HG02938 (cell line): ENCODE measurements at regions not wholly inside any gene's neighbourhood (a gene's known extent, or its start where the extent isn't known, plus 50 kb on each side); places are given as distances from the start of the nearest gene placed in this dataset.
"Not testable (repeated sequence)": the region's sequence is repeated elsewhere in the genome, so short reads cannot be mapped to it uniquely, and the experiment has no call there.

ENCODE experiments used
- ATAC-seq: cut with Tn5 transposase; IDR thresholded peaks from one replicate; pipeline ENCODE4 v1.9.1; 2021; ENCODE audit warnings: mild to moderate bottlenecking, moderate library complexity; ENCODE audit not compliant: unreplicated experiment

DNA sequence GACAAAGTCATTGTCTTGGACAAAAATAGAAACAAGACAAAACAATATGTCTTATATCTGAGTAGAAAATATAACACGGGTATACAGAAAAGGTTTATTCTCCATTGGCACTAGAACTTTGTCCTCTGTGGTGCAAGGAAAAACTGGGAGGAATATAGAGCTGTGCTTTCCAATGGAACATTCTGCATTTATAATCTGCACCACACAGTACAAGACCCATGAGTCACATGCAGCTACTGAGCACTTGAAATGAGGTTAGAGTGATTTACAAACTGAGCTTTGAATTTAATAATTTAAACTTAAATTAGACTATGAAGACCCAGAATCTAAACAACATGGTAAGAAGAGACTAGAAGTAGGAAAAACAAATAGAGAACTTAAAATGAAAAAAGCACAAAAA lies 86.1 kb downstream of the RAP2A start:
- no peak for ATAC-seq

GRCh38 chr13:97520866-97521265 lies 86.9 kb downstream of the RAP2A start:
- ATAC-seq: no peak

GRCh38 chr13:97521726-97522125 lies 87.8 kb downstream of the RAP2A start:
- ATAC-seq: no peak

DNA sequence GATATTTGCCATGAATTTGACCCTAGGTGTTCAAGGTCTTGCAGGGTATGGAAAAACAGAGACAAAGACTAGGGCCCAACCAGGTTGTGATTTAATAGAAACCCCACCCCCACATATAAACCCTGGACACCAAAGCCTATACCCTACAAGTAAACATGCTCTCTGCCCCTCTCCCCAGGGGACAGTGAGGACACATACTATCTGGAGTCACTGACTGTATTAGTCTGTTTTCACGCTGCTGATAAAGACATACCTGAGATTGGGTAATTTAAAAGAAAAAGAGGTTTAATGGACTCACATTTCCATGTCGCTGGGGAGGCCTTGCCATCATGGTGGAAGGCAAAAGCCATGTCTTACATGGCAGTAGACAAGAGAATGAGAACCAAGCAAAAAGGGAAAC lies 88.3 kb downstream of the RAP2A start:
- no peak for ATAC-seq

DNA sequence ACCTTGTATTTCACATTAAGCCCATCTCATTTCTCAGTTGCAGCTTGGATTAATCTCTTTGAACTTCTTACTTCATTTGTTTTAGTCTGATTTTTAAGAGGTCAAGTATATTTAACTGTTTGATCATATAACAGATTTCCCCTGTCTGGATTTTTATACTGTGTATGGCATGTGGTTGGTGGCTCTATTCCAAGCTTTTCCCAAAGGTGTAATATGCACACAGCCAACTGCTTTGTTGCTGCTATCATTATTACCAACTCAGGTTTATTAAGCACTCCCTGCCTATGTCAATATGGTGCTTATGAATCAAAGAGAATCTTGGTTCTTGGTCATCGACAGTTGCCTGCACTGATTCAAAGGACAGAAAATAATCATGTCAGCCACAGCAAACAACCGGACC lies 92.6 kb downstream of the RAP2A start:
- no peak for ATAC-seq

DNA sequence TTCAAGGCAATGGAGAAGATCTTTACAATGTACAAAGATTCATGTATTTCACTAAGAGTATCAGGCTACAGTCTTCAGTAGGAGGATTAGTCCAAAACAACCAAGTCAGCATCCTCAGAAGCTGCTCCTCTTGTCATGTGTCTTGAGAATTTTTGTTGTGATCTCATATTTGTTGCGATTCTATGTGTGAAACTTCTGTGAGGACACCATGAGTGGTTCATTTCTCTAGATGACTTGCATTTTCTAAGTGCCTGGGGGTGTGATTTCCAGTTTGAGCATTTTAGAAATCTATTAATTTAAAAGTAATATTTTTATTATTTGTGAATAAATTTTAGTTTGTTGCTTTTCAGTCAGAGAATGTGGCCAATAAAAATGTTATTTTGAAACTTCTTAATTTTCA lies 94.5 kb downstream of the RAP2A start:
- ATAC-seq: no peak

DNA sequence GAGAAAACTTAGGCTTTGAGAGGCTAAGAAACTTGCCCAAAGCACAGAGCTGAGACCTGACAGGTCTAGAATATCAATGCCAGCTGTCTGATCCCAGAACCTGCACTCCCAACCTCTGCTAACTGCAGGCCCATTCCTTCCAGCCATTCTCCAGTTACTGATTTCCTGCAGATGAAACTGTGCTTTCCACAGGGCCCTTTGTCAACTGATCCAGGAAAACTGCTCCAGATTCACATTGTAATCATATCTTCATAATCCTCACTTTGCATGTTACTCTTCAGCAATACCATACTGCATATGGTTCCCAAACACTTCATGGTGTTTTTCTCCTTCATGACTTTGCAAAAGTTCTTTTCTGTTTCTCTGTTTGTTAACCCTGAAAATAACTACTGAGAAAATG lies 100.6 kb downstream of the RAP2A start:
- ATAC-seq: no peak

GRCh38 chr13:97535614-97536013 lies 101.6 kb downstream of the RAP2A start:
- ATAC-seq: no peak

DNA sequence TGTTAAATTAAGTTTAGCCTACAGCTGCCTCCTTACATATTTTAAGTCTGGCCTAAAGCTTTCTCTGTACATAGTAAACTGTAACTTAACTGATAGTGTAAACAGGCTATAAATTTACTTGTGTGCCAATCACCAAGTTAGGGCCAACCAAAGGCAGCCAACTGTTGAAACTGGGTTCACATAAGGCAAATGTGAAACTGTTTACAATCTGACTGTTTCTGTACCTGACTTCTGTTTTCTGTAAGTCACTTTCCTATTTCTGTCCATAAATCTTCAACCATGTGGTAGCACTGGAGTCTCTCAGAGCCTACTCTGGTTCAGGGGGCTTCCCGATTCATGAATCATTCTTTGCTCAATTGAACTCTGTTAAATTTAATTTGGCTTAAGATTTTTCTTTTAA lies 103.1 kb downstream of the RAP2A start:
- ATAC-seq: peak; percentile 69

DNA sequence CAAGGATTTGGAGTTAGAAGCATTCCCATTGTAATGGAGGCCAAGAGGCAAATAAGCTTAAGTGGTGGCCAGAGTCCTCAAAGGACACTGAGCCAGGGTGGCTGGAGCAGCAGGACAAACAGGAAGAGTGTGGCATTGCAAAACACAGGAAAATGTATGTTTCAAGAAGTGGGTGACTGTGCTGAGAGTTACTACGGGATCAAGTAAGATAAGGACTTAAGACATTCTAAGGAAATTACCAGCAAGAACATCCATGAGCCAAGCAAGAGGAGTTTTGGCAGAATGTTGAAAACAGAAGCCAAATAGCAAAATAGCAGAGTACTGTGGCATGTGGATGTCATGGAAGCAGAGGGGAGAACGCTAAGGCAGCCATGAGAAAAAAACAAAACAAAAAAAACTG lies 104.2 kb downstream of the RAP2A start:
- ATAC-seq: no peak

GRCh38 chr13:97539651-97540610 lies 106.0 kb downstream of the RAP2A start:
- peak; percentile 77 for ATAC-seq

DNA sequence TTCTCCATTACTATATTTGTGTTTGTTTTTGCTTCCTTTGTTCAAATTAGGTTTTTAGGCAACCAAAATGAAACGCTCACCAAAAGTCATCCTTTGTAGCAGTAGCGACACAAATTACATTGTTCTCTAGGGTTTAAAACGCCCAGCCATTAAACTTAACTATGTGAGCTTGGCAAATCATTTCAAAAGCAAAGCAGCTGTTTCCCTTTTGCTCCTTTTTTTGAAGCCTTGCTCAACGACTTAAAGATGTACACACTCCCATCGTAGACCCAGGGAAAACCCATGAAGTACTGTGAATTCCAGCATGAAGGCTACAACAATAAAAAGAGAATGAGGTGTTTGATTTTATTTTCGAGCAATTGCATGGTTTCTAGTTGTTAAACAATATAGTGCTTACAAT lies 106.7 kb downstream of the RAP2A start:
- no peak for ATAC-seq

- no peak for ATAC-seq
Observed at GRCh38 chr13:97542102-97542685, 108.2 kb downstream of the RAP2A start.

DNA sequence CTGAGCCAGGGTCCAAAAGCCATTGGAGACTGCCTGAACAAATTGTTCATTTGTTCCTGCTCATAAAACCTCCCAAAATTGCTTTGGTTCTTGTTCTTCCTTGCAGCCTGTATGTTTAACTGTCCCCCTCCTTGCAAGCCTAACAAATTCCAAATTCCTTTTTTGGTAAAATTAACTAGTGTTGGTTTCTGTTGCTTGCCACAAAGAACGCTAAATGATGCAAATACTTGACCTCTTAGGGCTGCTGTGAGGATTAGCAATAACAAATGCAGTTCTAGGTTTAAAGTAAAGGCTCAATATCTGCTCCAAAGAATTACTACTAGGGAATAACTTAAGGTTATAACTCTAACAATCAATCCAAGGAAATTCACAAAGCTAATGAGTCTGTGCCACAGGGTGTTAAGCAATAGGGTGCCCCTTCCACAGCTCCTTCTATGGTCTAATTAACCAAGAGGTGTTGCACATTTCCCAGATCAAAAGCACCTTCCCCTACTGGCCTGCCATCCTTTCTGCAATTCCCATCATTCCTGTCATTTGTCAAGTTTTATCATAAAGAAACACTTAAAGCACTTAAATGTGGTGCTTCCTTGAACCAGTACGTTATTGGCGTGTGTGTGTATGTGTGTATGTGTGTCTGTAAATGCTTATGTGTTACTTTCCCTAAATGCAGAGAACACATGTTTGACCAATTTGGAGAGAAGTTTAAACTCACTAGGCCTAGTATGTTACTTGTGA lies 110.2 kb downstream of the RAP2A start:
- no peak for ATAC-seq

DNA sequence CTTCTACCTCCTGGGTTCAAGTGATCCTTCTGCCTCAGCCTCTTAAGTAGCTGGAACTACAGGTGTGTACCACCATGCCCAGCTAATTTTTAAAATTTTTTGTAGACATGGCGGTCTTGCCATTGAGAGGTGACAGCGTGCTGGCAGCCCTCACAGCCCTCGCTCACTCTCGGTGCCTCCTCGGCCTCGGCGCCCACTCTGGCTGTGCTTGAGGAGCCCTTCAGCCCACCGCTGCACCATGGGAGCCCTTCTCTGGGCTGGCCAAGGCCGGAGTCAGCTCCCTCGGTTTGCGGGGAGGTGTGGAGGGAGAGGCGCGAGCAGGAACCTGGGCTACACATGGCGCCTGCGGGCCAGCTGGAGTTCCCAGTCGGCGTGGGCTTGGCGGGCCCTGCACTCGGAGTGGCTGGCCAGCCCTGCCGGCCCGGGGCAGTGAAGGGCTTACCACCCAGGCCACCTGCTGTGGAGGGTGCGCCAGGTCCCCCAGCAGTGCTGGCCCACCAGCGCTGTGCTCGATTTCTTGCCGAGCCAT lies 111.1 kb downstream of the RAP2A start:
- not testable (repeated sequence) for ATAC-seq

DNA sequence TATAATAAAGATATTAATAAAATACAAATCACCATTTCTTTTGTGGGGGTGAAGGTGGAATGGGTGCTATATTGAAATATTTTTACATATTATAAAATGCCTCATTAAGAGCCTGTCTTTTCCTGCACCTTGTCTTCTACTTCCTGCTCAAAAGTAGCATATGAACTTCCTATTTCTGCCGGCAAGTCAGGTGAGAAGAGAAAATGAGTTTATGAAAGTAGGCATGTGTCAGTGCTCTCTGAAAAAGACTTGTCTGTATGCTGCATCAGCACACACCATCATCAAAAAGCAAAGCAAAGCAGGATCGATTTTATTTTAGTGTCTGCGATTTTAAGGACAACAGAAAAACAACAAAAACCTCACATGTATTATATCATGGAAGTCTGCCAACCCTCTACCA lies 114.2 kb downstream of the RAP2A start:
- ATAC-seq: no peak

DNA sequence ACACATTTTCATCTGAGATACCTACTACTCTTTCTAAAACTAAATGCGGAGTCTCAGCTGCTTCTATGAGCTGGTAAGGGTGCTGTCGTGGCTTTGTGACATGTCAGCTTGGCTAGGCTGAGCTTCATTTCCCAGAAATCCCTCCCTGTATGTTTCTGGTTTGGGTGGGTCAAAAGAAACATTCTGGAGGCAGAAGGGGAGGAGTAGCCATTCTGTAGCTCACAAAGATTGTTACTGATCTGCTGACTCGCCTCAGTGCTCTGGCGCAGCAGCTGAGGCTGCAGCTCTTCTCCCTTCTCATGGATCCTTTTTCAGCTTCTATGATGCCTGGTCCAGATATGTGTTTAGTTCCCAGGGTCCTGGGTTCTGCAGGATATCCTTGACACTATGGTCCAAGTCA lies 114.7 kb downstream of the RAP2A start:
- ATAC-seq: no peak

DNA sequence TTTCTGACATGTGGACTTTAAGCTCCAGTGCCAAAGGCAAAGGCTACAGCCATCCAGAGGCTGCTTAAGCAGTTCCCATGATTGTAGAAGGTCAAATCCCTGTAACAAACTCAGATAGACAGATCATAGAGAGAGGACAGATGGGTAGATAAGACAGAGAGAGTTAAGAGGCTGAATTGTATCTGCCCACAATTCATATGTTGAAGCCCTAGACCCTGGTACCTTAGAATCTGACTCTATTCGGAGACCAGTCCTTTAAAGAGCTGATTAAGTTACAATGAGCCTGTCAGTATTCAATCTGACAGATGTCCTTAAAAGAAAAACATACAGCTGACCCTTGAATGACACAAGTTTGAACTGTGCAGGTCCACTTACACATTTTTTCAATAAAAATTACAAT lies 115.2 kb downstream of the RAP2A start:
- ATAC-seq: no peak

DNA sequence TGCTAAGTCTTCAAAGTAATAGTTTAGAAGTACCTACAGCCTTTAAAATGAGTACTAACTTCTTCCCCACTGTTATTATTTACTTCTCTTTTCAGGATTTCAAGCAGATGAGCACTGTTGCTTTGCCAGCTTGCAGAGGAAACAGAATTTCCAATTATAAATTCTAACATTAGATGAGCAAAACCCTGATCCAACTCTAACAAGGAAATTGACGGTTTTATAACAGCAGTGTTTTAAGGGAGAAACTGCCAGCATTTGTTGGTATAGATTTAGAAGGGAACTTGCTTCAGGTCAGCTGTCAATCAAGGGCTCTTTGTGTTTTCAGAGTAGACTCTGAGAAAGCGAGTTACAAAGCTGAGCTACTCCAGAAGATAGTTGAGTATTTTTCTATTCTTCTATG lies 120.5 kb downstream of the RAP2A start:
- no peak for ATAC-seq

DNA sequence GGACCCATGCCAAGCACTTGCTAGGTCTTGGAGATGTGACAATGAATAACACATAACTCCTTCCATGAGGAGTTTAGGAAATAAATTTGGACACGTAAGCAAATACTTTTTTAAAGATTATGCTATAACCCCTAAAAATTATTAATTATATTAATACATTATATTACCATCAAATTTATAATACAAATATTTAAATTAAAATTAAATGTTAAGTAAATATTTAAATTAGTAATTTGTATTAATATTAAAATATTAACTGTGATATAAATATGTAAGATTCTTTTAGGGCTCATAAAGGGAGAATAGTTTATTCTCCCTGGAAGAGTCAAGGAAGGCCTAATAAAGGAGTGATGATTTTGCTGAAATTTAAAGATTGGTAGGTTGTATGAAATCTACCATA lies 121.1 kb downstream of the RAP2A start:
- no peak for ATAC-seq

DNA sequence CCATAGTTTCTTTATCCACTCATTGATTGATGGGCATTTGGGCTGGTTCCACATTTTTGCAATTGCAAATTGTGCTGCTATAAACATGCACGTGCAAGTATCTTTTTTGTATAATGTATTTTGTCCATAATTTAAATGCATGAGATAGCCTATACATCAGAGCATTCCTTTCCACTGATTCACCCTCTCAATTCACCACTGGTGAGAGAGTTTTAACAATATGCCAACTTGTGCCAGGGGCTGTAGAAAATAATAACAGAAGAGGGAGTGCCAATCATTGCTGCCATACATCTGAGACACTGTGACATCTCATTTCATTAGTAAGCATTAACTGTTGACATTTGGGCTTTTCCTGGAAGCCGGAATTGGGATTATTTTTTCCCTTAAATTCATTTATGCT lies 125.1 kb downstream of the RAP2A start:
- no peak for ATAC-seq

DNA sequence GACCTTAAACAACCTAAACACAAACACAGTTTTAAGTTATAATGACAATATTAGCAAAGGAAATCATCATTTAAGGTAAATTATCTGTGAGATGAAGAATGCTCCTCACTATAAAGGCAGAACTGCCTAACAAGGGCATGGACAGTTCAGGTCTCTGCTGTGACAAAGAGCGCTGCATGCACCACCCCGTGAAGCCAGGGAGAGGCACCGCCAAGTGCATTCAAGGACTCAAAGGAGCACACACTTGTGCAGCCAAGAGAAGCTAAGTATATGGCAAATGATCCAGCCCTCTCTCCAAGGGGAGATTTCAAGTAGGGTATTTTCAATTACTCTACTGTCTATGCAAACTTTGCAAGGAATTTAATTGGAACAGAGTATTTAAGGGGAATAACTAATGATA lies 126.0 kb downstream of the RAP2A start:
- ATAC-seq: no peak
